Endothelial cell of umbilical vein (primary cell): ENCODE measurements at regions not wholly inside any gene's neighbourhood (a gene's known extent, or its start where the extent isn't known, plus 50 kb on each side); places are given as distances from the start of the nearest gene placed in this dataset.

Source experiments
- BruUV-seq: library from RNA; stranded (reverse); fragments of 400-500 nt; replicated peaks from 2 replicates; lab custom pipeline; 2021; lab: Mats Ljungman, UMichigan
- CTCF ChIA-PET: fragments of 300-600, 350-600 bp; sonication (Branson Sonifier 250); formaldehyde crosslinking; loops from one replicate; lab custom pipeline; 2021; ENCODE audit warnings: antibody characterized with exemption, inconsistent platforms; lab: Charles Lee
- POLR2A ChIA-PET: fragments of 300-600, 350-600 bp; sonication (Branson Sonifier 250); formaldehyde crosslinking; loops from one replicate; lab custom pipeline; 2021; ENCODE audit warnings: antibody characterized with exemption, inconsistent platforms; lab: Charles Lee
- DNase-seq: peaks from one replicate; pipeline ENCODE4 v3.0.0-alpha.2; 2011; ENCODE audit warnings: low read depth, low spot score
- FAIRE-seq: peaks from 2 replicates; lab custom pipeline; 2011; peaks lifted over from hg19 to GRCh38; lab: Jason Lieb, UNC
- H2AFZ ChIP-seq: 2 replicates; pipeline ENCODE4 v1.6.0; 2012; ENCODE audit warnings: low read depth, low read length, control low read depth, inconsistent platforms
- H3K27ac ChIP-seq: 2 replicates; pipeline ENCODE4 v1.5.1; 2011; ENCODE audit warnings: low read depth, mild to moderate bottlenecking, control low read depth, low read length, moderate library complexity; ENCODE audit not compliant: insufficient read depth
- H3K27me3 ChIP-seq, 2 experiments: 2 replicates each; pipeline versions ENCODE4 v1.6.0 to v1.6.1; 2011; ENCODE audit warnings: low read length in 2 of 2, mixed read lengths in 1 of 2; ENCODE audit not compliant: control insufficient read depth in 2 of 2, insufficient read depth in 2 of 2
- H3K36me3 ChIP-seq, 2 experiments: 2 replicates in 1 of 2; 3 replicates in 1 of 2; pipeline ENCODE4 v1.5.1; 2011; ENCODE audit warnings: low read length in 2 of 2, mild to moderate bottlenecking in 1 of 2, moderate library complexity in 1 of 2; ENCODE audit not compliant: control insufficient read depth in 2 of 2, insufficient read depth in 2 of 2; ENCODE audit errors: extremely low read depth in 1 of 2
- H3K4me1 ChIP-seq: 3 replicates; pipeline ENCODE4 v1.5.1; 2011; ENCODE audit warnings: mild to moderate bottlenecking, low read length; ENCODE audit not compliant: control insufficient read depth, insufficient read depth; ENCODE audit errors: extremely low read depth
- H3K4me2 ChIP-seq: 2 replicates; pipeline ENCODE4 v1.6.1; 2011; ENCODE audit warnings: low read length, control low read depth, mixed read lengths; ENCODE audit not compliant: insufficient read depth
- H3K4me3 ChIP-seq, 3 experiments: fragments of 200-600 bp in 1 of 3; sonication (generic), shearing (Covaris generic) in 1 of 3; replicated peaks in 1 of 3; 2 replicates each; pipeline ENCODE4 v1.5.1; 2011 to 2016; ENCODE audit warnings: control low read depth in 3 of 3, low read length in 3 of 3, mild to moderate bottlenecking in 2 of 3, inconsistent platforms in 1 of 3, low read depth in 1 of 3, moderate library complexity in 1 of 3; ENCODE audit not compliant: insufficient read depth in 1 of 3
- H3K79me2 ChIP-seq: 2 replicates; pipeline ENCODE4 v1.6.0; 2012; ENCODE audit warnings: low read length, inconsistent platforms; ENCODE audit not compliant: control insufficient read depth, insufficient read depth
- H3K9ac ChIP-seq: replicated peaks from 2 replicates; pipeline ENCODE3; 2011; ENCODE audit warnings: low read length, control low read depth; ENCODE audit not compliant: insufficient read depth; ENCODE audit errors: extremely low read depth
- H3K9me1 ChIP-seq: replicated peaks from 3 replicates; pipeline ENCODE4 v1.6.0; 2011; ENCODE audit warnings: mild to moderate bottlenecking, low read length; ENCODE audit not compliant: control insufficient read depth, insufficient read depth; ENCODE audit errors: extremely low read depth
- H3K9me3 ChIP-seq: replicated peaks from 2 replicates; pipeline ENCODE4 v1.5.1; 2012; ENCODE audit warnings: low read length, inconsistent platforms; ENCODE audit not compliant: control insufficient read depth, insufficient read depth
- H4K20me1 ChIP-seq: replicated peaks from 2 replicates; pipeline ENCODE3; 2011; ENCODE audit warnings: mild to moderate bottlenecking, low read length; ENCODE audit not compliant: control insufficient read depth, insufficient read depth; ENCODE audit errors: extremely low read depth
- EZH2 ChIP-seq: IDR thresholded peaks from 2 replicates; pipeline ENCODE4 v1.6.1; 2012; ENCODE audit warnings: borderline replicate concordance, low read depth, mild to moderate bottlenecking, moderate library complexity, low read length, inconsistent platforms; ENCODE audit not compliant: severe bottlenecking
- FOS ChIP-seq: IDR thresholded peaks from 2 replicates; pipeline ENCODE4 v1.6.1; 2011; ENCODE audit warnings: mild to moderate bottlenecking, low read length, moderate library complexity, borderline replicate concordance; ENCODE audit not compliant: insufficient read depth
- JUN ChIP-seq: IDR thresholded peaks from 2 replicates; pipeline ENCODE4 v1.6.1; 2011; ENCODE audit warnings: borderline replicate concordance, low read depth; ENCODE audit not compliant: insufficient read length, insufficient read depth
- MAX ChIP-seq: IDR thresholded peaks from 2 replicates; pipeline ENCODE4 v1.6.1; 2011; ENCODE audit not compliant: insufficient read depth, insufficient read length
- POLR2A ChIP-seq: IDR thresholded peaks from 2 replicates; pipeline ENCODE4 v1.6.1; 2012; ENCODE audit warnings: low read depth, mild to moderate bottlenecking, control low read depth, low read length
- POLR2AphosphoS5 ChIP-seq: IDR thresholded peaks from 2 replicates; pipeline ENCODE4 v1.6.1; 2012; ENCODE audit warnings: low read depth, mild to moderate bottlenecking, control low read depth, low read length, moderate library complexity; ENCODE audit not compliant: insufficient read depth
- dilution Hi-C: fragments of 300-500 bp; cut with MboI; formaldehyde crosslinking; loops from one replicate; pipeline ENCODE4 v1.15.0; 2019; ENCODE audit warnings: low sequenced_read_pairs; ENCODE audit not compliant: extremely low pct_ligation_motif_present
- intact Hi-C: fragments of 100-400 bp; cut with micrococcal nuclease; formaldehyde crosslinking; loops from one replicate; pipeline ENCODE4 v1.10.0; 2022
- TF ChIP-seq, protein P1 (sequence below), 2 donors: IDR thresholded peaks; 1 replicate in 1 of 2; 2 replicates in 1 of 2; pipeline ENCODE4 v1.5.1; 2011; ENCODE audit warnings: low read length in 2 of 2, mild to moderate bottlenecking in 2 of 2, moderate library complexity in 2 of 2, control low read depth in 1 of 2, inconsistent platforms in 1 of 2, low read depth in 1 of 2; ENCODE audit not compliant: insufficient read depth in 1 of 2; ENCODE audit errors: extremely low read depth in 1 of 2

DNA sequence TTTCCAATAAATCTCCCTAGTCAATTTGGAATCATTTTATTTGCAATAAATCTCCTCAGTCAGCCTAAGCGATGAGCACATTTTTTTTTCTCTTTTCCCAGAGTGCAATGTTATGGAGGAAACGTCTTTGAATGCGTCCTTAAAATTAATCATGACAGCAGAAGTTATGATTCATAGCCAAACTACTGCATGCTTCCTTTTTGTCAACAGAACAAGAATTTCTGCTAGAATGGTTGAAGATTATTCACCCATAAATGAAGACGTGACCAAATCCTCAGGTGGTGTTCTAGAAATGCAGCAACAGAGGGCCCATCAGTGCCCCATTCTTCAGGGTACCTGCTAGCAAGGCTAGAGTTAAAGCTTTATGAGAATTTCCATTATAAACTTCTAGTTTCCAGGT is 407.9 kb upstream of the PKN2 start:
- ChIA-PET POLR2A (no interaction called here), CTCF (interaction anchor here (0.6 kb wide), 1 partner anchor 418 kb away, joined by 3 read pairs; no protein-coding TSS in a partner anchor)
- H3K27me3 ChIP-seq, result no peaks in the 10 kb centered on the region
- peak; percentile 25 for DNase-seq
- no peaks in the 10 kb centered on the region for H3K9me3 ChIP-seq
- intact Hi-C loops (no loop called here), dilution Hi-C loops (no loop called here)
- no peak overlapping the region for H3K4me3 ChIP-seq
- TF ChIP-seq FOS, result peak; percentile 68
- TF ChIP-seq MAX, result no peak
- peak; percentile 21 for TF ChIP-seq JUN
- no peaks in the 10 kb centered on the region for H3K36me3 ChIP-seq
- H3K4me2 ChIP-seq, result no peak overlapping the region
- no peak for FAIRE-seq
- no TSS peak for BruUV-seq
- H4K20me1 ChIP-seq, result no peaks in the 10 kb centered on the region
- no peaks in the 10 kb centered on the region for H3K79me2 ChIP-seq
- no peaks in the 10 kb centered on the region for H3K4me1 ChIP-seq
- H3K27ac ChIP-seq, result no peak overlapping the region
- no peak overlapping the region for H2AFZ ChIP-seq
- H3K9me1 ChIP-seq, result no peaks in the 10 kb centered on the region
- no peak overlapping the region for H3K9ac ChIP-seq

GRCh38 chr1:88284066-88284465 is 400.0 kb upstream of the PKN2 start:
- H3K9me1 ChIP-seq, result no peaks in the 10 kb centered on the region
- CTCF ChIA-PET, result no interaction called here
- no peak for FAIRE-seq
- intact Hi-C loops (no loop called here), dilution Hi-C loops (no loop called here)
- no peak overlapping the region for H3K4me2 ChIP-seq
- no TSS peak for BruUV-seq
- TF ChIP-seq POLR2A (no peak), POLR2AphosphoS5 (no peak), JUN (no peak), EZH2 (no peak)
- TF ChIP-seq, protein P1, sequence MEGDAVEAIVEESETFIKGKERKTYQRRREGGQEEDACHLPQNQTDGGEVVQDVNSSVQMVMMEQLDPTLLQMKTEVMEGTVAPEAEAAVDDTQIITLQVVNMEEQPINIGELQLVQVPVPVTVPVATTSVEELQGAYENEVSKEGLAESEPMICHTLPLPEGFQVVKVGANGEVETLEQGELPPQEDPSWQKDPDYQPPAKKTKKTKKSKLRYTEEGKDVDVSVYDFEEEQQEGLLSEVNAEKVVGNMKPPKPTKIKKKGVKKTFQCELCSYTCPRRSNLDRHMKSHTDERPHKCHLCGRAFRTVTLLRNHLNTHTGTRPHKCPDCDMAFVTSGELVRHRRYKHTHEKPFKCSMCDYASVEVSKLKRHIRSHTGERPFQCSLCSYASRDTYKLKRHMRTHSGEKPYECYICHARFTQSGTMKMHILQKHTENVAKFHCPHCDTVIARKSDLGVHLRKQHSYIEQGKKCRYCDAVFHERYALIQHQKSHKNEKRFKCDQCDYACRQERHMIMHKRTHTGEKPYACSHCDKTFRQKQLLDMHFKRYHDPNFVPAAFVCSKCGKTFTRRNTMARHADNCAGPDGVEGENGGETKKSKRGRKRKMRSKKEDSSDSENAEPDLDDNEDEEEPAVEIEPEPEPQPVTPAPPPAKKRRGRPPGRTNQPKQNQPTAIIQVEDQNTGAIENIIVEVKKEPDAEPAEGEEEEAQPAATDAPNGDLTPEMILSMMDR (IDR thresholded peaks at IDR 0.05; ENCODE audit: extremely low read depth in 1 of 2, insufficient read depth in 1 of 2, low read depth in 1 of 2, low read length in 2 of 2), result no peak
- H3K9ac ChIP-seq, result no peak overlapping the region
- DNase-seq, result no peak
- no peaks in the 10 kb centered on the region for H3K27me3 ChIP-seq
- H3K9me3 ChIP-seq, result no peaks in the 10 kb centered on the region
- no peaks in the 10 kb centered on the region for H4K20me1 ChIP-seq
- no peaks in the 10 kb centered on the region for H3K36me3 ChIP-seq
- no peak overlapping the region for H2AFZ ChIP-seq
- H3K4me1 ChIP-seq, result no peaks in the 10 kb centered on the region
- no peaks in the 10 kb centered on the region for H3K79me2 ChIP-seq
- POLR2A ChIA-PET, result no interaction called here
- no peak overlapping the region for H3K27ac ChIP-seq
- H3K4me3 ChIP-seq, result no peak overlapping the region
